ENCODE measurements at regions not wholly inside any gene's neighbourhood (a gene's known extent, or its start where the extent isn't known, plus 50 kb on each side); places are given as distances from the start of the nearest gene placed in this dataset.

DNA sequence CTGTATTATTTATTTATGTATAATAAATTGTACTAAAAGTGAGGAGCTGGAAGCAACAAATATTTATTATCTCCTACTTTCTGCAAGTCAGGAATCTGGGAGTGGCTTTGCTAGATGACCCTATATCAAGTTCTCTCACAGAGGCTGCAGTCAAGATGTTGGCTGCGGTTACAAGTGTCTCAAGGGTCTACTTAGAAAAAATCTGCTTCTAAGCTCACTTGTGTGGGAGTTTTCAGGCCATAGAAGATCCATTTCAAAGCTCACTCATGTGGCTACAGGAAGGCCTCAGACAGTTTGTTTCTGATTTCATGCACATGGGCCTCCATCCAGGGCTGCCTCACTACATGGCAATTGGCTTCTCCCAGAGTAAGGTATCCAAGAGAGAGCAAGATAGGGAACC is 551.1 kb downstream of the CAAP1 start:
- no peaks in the 10 kb centered on the region for H3K27me3 ChIP-seq
- H3K4me3 ChIP-seq: no peak overlapping the region
- no peaks in the 10 kb centered on the region for H3K36me3 ChIP-seq
- no peak for DNase-seq
- no peaks in the 10 kb centered on the region for H3K9me3 ChIP-seq

DNA sequence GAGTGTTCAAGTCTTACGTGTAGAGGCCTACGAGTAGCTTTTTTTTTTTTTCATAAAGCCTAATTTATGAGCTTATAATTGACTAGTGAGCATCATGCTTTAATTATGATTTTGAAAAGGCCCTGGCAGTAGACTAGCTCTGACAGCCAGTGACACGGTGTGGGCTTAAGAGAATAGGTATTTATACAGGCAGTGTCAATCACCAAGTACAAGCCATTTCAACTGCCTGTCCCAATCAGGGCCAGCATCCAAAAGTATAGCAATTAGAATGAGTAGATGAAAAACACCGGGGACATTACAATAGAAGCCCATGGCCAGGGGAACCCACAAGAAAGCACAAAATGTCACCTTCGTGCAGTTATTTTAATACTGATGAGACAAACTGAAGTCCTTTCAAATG is 552.8 kb downstream of the CAAP1 start:
- Histone ChIP-seq H3K27me3 (no peaks in the 10 kb centered on the region), H3K36me3 (no peaks in the 10 kb centered on the region), H3K4me3 (no peak overlapping the region), H3K9me3 (no peaks in the 10 kb centered on the region)
- DNase-seq: no peak

DNA sequence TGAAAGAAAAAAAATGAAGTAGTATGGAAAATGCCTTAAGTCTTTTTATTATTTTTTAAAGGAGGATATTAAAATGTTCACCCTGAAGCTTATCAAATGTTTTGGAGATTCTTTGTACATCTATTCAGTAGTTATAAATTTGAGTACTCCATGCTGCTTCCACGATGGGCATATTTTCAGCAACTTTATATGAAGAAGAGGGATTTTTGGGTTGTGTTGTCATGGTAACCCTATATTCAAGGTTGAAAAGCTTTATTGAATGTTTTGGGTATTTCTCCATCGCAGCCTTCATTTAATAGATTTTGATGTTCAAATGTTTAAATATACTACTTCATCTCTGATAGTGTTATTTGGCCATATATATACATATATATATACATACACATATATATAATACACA is 557.5 kb downstream of the CAAP1 start:
- Histone ChIP-seq H3K9me3 (no peaks in the 10 kb centered on the region), H3K36me3 (no peaks in the 10 kb centered on the region), H3K4me3 (no peak overlapping the region), H3K27me3 (no peaks in the 10 kb centered on the region)
- DNase-seq: no peak

DNA sequence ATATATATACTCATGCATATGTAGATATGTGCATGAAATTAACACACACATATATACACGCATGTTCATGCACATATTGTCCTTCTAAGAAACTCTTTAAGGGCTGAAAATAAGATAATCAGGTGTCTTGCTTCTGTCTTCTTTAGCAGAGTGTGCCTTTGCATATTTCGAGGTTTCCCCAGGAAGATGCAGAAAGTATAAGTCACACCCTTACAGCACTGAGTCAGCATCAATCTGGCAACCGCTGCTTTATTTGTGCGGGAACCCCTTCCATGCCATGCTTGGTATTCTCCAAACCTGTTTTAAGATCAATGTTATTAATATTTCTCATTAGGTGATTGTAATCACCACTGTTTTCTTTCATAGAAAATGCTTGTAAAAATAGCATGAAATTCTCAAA is 557.9 kb downstream of the CAAP1 start:
- Histone ChIP-seq H3K9me3 (no peaks in the 10 kb centered on the region), H3K4me3 (no peak overlapping the region), H3K36me3 (no peaks in the 10 kb centered on the region), H3K27me3 (no peaks in the 10 kb centered on the region)
- no peak for DNase-seq

DNA sequence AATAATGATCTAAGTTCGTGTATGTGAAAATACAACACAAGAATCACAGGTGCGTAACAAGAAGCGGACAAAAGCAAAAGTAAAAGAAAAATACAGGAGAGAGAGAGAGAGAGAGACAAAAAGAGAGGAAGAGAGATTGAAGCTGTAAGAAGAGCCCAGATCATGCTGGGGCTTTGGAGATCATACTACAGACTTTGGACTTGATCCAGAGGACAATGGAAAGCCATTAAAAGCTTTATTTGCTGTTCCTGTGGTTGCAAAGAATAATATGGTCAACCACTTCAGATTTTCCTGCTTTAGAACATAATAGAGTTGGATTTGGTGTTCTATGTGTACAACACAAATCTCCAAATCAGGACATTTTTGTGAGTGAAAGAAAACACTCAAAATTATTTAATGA is 561.4 kb downstream of the CAAP1 start:
- DNase-seq: no peak
- Histone ChIP-seq H3K4me3 (no peak overlapping the region), H3K9me3 (no peaks in the 10 kb centered on the region), H3K27me3 (no peaks in the 10 kb centered on the region), H3K36me3 (no peaks in the 10 kb centered on the region)

DNA sequence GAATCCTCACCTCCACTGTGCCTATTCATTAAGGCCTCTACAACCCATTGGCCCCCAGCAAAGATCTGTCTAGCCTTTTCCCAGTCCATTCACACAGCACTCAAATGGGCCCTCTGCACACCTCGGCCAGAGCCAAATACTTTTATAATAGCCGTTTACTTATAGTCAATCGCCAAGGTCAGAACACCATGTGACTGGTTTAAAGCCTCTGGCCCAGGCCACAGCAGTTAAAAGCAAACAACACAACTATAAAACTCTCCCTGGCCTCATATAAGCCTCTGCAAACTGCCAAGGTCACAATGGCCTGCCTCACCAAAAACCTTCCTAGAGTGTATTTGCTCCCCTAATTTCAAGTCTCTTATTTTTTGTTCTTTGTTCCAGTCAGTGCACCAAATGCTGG is 562.6 kb downstream of the CAAP1 start:
- H3K27me3 ChIP-seq: no peaks in the 10 kb centered on the region

DNA sequence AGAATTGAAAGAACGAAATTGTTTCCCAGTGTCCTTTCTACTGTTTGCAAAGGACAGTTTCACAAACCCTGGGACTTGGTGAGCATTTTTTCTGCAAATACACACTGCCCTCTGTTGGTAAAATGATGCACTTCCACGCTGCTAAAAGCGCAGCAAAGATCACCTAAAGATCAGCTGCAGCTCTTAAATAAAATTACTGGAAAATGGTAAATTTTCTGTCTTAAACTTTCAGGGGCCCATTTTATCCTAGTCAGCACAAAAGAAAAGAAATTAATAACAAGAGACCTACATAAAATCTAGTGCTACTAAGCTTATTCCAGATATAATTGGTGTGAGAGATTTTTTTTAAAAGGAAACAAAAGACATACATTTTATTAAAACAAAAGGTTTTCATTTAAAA is 566.0 kb downstream of the CAAP1 start:
- H3K4me3 ChIP-seq: no peak overlapping the region
- DNase-seq: no peak
- H3K27me3 ChIP-seq: no peaks in the 10 kb centered on the region
- no peaks in the 10 kb centered on the region for H3K9me3 ChIP-seq
- H3K36me3 ChIP-seq: no peaks in the 10 kb centered on the region

More for the DNA sequence above, 562.6 kb downstream of the CAAP1 start:
- H3K4me3 ChIP-seq: no peak overlapping the region
- DNase-seq: no peak
- no peaks in the 10 kb centered on the region for H3K9me3 ChIP-seq
- no peaks in the 10 kb centered on the region for H3K36me3 ChIP-seq

DNA sequence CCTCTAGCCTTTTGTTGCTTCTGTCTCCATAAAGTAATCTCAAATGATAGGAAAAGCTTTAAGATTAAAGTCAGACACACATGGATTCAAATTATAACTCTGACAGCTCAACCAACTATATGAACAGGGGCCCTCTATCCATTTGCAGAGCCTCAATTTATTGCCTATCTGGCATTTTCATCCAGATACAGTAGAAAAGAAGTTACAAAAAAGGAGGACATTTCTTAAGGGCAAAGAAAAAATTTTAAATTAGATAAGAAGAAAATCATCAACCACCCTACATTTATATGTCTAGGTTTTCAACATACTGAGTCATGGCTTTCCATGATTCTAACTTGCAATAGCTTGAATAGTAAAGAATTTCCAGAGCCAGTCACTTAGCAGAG is 567.2 kb downstream of the CAAP1 start:
- Histone ChIP-seq H3K36me3 (no peaks in the 10 kb centered on the region), H3K9me3 (no peaks in the 10 kb centered on the region), H3K27me3 (no peaks in the 10 kb centered on the region), H3K4me3 (no peak overlapping the region)
- DNase-seq: no peak

DNA sequence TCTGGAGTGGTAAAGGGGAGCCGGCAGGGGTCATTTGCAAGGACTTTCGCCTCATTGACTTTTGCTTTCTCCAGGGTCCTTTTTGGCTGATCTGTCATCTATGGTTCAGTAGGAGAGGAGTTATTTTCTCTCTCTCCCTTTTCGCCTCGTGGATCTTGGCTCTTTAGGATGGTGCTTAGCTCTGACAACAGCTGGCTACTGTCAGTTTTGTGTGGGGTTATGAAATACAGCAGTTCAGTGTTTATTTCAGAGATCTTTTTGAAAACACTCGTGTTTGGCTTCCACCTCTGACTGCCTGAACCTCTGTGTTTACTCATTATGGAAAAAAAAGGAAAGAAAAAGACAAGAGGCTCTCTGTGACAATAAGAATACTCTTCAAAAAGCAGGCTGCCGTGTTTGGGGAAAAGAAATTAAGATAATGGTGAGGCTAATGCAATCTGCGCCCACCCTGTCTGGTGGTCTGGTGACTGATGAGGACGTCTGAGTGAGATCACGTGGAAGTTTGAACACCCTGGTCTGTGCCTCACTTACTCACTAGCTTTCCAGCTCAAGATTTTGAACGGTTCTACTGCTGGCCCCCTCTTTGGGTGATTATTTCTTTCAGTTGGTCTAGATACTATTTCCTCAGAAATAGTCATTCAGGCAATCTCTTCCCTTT is 567.7 kb downstream of the CAAP1 start:
- Histone ChIP-seq H3K4me3 (no peak overlapping the region), H3K9me3 (no peaks in the 10 kb centered on the region), H3K36me3 (no peaks in the 10 kb centered on the region), H3K27me3 (no peaks in the 10 kb centered on the region)
- no peak for DNase-seq

DNA sequence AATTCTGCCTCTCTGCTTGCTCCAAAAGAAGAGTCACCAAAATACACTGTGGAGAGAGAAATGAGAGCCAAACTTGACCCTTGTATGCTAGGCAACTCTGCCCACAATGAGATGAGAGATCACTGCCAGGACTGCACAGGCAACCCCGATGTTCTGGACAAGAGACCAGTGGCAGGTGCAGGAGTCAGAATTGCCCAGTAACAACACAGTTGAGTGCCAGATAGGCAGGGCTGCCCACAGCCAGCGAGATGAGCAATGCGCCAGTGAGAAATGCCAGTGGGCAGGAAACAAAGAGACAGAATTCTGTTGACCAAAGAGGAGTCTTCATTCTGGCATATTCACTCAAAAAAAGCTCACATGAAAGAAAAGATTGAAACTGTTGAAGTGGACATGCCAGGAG is 570.7 kb downstream of the CAAP1 start:
- peak; percentile 4 for DNase-seq
- no peaks in the 10 kb centered on the region for H3K36me3 ChIP-seq
- no peaks in the 10 kb centered on the region for H3K27me3 ChIP-seq
- no peaks in the 10 kb centered on the region for H3K9me3 ChIP-seq
- no peak overlapping the region for H3K4me3 ChIP-seq

DNA sequence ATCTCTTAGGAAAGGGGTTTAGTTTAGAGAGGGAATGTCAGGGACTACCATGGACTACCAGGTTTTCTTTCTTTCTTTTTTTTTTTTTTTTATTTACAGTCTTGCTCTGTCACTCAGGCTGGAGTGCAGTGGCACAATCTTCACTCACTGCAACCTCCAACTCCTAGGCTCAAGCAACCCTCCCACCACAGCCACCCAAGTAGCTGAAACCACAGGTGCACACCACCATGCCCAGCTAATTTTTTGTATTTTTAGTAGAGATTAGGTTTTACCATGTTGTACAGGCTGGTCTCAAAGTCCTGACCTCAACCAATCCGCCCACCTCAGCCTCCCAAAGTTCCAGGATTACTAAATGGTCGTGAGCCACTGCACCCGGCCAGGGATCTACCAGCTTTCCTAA is 572.7 kb downstream of the CAAP1 start:
- Histone ChIP-seq H3K9me3 (no peaks in the 10 kb centered on the region), H3K4me3 (no peak overlapping the region), H3K36me3 (no peaks in the 10 kb centered on the region), H3K27me3 (no peaks in the 10 kb centered on the region)
- DNase-seq: no peak

DNA sequence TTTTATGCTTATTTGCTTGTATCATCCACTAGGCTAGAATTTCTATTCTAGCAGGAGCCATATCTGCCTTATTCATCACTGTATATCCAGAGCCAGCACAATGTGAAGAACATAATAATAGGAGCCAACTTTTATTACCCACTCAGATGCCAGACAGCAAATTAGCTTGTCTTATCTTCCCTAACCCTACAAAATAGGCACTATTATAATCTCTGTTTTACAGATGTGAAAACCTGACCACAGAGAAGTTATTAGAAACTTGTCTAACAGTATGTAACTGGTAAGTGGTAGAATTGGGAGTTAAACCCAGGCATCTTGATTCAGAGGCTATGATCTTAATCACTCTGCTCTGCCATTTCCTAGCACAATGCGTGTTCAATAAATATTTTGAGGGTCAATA is 579.5 kb downstream of the CAAP1 start:
- no peaks in the 10 kb centered on the region for H3K27me3 ChIP-seq
- H3K4me3 ChIP-seq: no peak overlapping the region
- H3K36me3 ChIP-seq: no peaks in the 10 kb centered on the region
- H3K9me3 ChIP-seq: no peaks in the 10 kb centered on the region
- DNase-seq: no peak

DNA sequence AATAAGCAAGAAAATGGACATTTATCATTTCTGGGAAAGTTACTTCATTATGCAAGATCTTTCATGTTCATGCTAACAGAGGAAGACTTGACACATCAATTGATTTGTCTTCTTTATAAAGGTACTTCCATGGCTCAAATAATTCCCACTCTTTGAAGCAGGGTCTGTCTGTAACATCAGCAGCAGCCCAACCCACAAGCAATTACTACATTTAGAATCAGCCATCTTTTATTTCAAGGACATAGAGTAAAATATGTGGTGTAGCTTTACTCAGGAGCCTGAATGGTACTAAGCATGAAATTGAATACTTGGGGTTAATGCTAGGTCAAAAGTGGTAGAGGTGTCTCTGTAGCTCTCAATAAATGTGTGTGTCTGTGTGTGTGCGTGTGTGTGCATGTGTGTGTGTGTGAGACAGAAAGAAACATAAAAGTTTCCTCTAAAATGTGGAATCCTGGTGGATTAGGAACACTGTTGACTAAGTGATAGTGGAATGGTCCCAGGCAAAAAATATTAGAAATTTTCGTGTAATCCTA is 581.1 kb downstream of the CAAP1 start:
- no peaks in the 10 kb centered on the region for H3K36me3 ChIP-seq
- H3K4me3 ChIP-seq: no peak overlapping the region
- no peaks in the 10 kb centered on the region for H3K9me3 ChIP-seq
- no peaks in the 10 kb centered on the region for H3K27me3 ChIP-seq
- no peak for DNase-seq

DNA sequence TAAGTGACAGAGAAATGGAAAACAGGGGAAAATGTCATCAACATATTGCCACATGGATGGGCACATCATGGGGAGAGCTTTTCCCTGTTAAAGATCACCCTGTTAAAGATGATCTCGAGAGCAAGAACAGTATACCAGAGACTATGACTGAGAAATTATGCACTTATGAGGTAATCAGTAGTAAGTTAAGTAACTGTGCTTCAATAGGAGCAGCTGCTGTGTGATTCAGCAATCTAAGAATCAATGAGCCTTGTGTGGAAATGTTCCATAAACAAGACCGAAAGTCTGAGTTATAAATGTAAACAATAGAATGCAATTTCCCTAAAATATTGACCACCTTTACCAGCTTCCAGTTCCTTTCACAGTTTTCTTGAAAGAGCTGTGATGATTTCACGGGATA is 582.3 kb downstream of the CAAP1 start:
- DNase-seq: no peak
- Histone ChIP-seq H3K36me3 (no peaks in the 10 kb centered on the region), H3K4me3 (no peak overlapping the region), H3K9me3 (no peaks in the 10 kb centered on the region), H3K27me3 (no peaks in the 10 kb centered on the region)

DNA sequence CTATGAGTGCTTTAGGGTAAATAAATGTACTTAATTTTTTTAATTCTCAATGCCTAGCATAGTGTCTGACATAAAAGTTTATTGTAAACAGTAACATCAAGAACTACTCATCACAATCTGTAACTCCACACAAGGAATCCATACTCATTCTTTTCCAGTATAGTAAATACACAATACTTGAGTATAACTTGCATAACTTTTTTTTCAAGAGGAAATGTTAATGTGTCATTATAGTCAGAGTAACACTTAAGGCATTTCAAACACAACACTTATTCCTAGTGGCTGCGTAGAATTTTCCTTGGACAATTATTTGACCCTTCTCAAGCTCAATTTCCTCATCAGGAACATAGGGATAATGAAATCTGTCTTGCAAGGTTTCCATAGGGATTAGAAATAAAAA is 584.3 kb downstream of the CAAP1 start:
- Histone ChIP-seq H3K9me3 (no peaks in the 10 kb centered on the region), H3K27me3 (no peaks in the 10 kb centered on the region), H3K4me3 (no peak overlapping the region), H3K36me3 (no peaks in the 10 kb centered on the region)
- no peak for DNase-seq

DNA sequence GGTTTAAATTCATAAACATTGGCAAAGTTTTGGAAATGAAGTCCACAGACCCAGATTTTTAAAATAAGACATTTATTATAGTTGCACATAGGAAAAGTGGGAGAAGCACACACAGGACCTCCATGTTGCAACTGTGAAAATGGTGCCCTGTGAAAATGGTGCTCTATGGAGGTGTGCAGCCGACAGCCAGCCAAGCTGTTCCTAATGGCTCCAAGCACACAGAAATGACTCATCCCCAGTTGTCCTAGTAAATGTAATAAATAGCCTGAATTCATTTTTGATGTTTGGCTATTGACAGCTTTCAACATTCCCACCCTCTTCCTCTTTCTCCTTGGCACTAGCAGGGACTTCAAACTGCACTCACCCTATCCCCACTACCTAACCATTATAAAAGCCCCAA is 590.9 kb downstream of the CAAP1 start:
- peak; percentile 4 for DNase-seq
- Histone ChIP-seq H3K27me3 (no peaks in the 10 kb centered on the region), H3K9me3 (no peaks in the 10 kb centered on the region), H3K4me3 (no peak overlapping the region), H3K36me3 (no peaks in the 10 kb centered on the region)

DNA sequence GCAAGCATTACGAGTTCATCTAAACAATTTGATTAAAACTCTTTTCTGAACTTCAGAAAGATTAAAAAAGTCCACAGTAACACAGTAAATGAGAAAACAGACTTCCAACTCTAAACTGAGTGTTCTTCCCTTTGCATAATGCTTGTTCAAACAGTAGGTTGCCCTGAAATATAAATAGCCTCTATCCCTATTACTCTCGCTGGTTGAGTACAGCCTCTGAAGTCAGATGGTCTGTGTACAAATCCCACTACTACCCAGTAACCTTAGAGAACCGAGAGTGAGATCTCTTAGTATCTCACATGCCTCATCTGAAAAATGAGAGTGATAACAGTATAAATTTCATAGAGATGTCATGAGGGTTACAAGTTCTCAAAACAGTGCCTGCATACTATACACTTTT is 591.6 kb downstream of the CAAP1 start:
- H3K9me3 ChIP-seq: no peaks in the 10 kb centered on the region
- DNase-seq: no peak
- no peak overlapping the region for H3K4me3 ChIP-seq

DNA sequence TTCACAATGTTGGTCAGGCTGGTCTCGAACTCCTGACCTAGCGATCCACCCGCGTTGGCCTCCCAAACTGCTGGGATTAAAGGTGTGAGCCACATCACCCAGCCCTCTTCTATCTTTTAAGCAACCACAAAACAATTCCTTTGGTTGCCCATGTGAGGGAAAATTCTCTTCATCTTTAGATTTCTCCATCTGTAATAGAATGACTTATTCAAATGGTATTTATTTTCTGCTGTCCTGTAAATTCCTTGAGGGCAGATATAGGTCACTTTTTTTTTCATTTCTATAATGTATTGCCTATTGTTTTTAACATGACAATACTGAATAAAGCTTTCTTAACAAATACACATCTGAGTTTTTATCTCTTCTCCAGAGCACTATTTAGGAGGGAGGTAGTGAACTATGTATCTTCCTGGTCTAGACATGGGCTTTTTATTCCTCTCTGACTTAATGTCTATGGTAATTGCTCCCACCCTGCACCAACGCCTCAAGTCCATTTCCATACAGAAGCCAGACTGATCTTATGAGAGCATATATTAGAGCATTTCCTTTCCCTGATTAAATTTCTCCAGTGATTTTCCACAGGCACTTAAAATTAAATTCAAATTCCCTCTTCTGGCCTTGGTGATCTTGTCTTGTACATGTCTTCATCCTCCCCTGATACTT is 595.6 kb downstream of the CAAP1 start:
- no peak overlapping the region for H3K4me3 ChIP-seq
- H3K36me3 ChIP-seq: no peaks in the 10 kb centered on the region
- no peaks in the 10 kb centered on the region for H3K27me3 ChIP-seq
- H3K9me3 ChIP-seq: no peaks in the 10 kb centered on the region
- DNase-seq: no peak

More for the DNA sequence above, 591.6 kb downstream of the CAAP1 start:
- no peaks in the 10 kb centered on the region for H3K36me3 ChIP-seq
- no peaks in the 10 kb centered on the region for H3K27me3 ChIP-seq
